ENCODE measurements at regions not wholly inside any gene's neighbourhood (a gene's known extent, or its start where the extent isn't known, plus 50 kb on each side); places are given as distances from the start of the nearest gene placed in this dataset.

DNA sequence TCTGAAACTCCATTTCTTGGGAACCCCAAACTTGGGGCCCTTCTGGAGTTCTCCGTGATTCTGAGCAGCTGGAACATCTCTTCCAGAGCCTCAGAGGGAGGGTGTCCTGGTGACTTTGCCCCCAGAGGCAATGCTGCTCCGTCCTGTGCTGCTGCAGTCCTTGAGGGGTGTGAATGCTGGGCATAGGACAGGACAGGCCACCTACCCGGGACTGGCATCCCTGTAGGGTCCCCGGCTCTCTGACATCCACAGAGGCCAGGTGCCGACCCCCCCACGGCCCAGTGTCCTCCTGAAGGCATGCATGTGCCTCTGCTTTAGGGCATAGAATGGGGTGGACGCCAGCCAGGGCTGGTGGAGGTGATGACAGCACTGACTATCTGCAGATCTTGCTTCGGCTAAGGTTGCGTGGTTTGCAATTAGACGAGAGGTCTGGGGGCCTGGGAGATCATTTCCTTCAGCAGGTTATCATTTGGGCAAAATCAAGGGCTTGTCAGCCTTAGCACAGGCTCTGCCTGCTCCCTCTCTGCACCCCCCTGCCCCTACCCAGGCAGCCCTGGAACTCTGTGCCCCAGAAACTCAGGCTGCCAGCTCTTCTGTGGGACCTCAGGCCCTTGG, 136.9 kb upstream of the GPR26 start:
- no peak for DNase-seq
- Histone ChIP-seq H3K36me3 (no peaks in the 10 kb centered on the region), H3K27ac (no peak overlapping the region), H3K4me3 (no peak overlapping the region), H3K9me3 (peaks cover 0 to 14% (median 0%) of the 10 kb centered on the region in 4 donors), H3K4me1 (no peaks in the 10 kb centered on the region), H3K27me3 (peaks cover 0 to 6% (median 0%) of the 10 kb centered on the region in 3 donors)
- WGBS, 5 donors: 56 to 93% (median 65%) methylated on average over 2 to 10 of the region's 10 CpGs
- TF ChIP-seq POLR2A (IDR thresholded peaks at IDR 0.05) (no peak), POLR2AphosphoS5 (IDR thresholded peaks at IDR 0.05) (no peak), EP300 (IDR thresholded peaks at IDR 0.05) (no peak), CTCF (IDR thresholded peaks at IDR 0.05) (no peak)
- intact Hi-C loops (cut with DNase I; ENCODE audit: low total_unique reads): no loop called here

- WGBS, 5 donors: 66 to 79% (median 67%) methylated on average over 7 to 9 of the region's 9 CpGs
- intact Hi-C loops (cut with DNase I; ENCODE audit: low total_unique reads): no loop called here
These were observed 135.8 kb upstream of the GPR26 start for GRCh38 chr10:123530166-123530870.

DNA sequence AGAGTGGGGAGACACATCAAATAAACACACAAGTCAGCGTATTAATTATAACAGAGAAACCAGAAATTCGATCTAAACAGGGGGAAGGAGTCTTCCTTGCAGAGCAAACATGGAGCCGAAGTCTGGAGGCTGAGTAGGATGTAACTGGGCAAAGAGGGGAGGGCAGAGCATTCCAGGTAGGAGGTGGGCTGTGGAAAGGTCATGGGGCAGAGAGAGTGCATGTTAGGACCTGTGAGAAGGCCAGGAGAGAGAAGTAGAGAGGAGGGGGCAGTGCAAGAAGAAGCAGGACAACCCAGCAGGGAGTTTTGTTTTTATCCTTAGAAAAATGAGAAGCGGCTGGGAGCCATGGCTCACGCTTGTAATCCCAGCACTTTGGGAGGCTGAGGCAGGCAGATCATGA, 130.8 kb upstream of the GPR26 start:
- H3K4me3 ChIP-seq: no peak overlapping the region
- TF ChIP-seq EP300 (IDR thresholded peaks at IDR 0.05) (no peak), POLR2A (IDR thresholded peaks at IDR 0.05) (no peak), POLR2AphosphoS5 (IDR thresholded peaks at IDR 0.05) (no peak), CTCF (IDR thresholded peaks at IDR 0.05) (no peak)
- no peak overlapping the region for H3K27ac ChIP-seq
- no peaks in the 10 kb centered on the region for H3K4me1 ChIP-seq
- H3K9me3 ChIP-seq: peaks cover 0 to 14% (median 0%) of the 10 kb centered on the region in 4 donors
- no peaks in the 10 kb centered on the region for H3K27me3 ChIP-seq
- WGBS, 5 donors: 68 to 77% (median 73%) methylated on average over 5 of the region's 5 CpGs
- intact Hi-C loops (cut with DNase I; ENCODE audit: low total_unique reads): no loop called here
- DNase-seq: no peak
- no peaks in the 10 kb centered on the region for H3K36me3 ChIP-seq

More at GRCh38 chr10:123530166-123530870, 135.8 kb upstream of the GPR26 start:
- Histone ChIP-seq H3K36me3 (no peaks in the 10 kb centered on the region), H3K4me3 (no peak overlapping the region), H3K27ac (no peak overlapping the region), H3K9me3 (peaks cover 0 to 14% (median 0%) of the 10 kb centered on the region in 4 donors), H3K4me1 (no peaks in the 10 kb centered on the region), H3K27me3 (peaks cover 0 to 6% (median 0%) of the 10 kb centered on the region in 3 donors)
- TF ChIP-seq POLR2A (IDR thresholded peaks at IDR 0.05) (no peak), EP300 (IDR thresholded peaks at IDR 0.05) (no peak), POLR2AphosphoS5 (IDR thresholded peaks at IDR 0.05) (no peak), CTCF (IDR thresholded peaks at IDR 0.05) (no peak)
- DNase-seq: no peak

GRCh38 chr10:123536176-123536845, 129.8 kb upstream of the GPR26 start:
- DNase-seq: no peak
- intact Hi-C loops (cut with DNase I; ENCODE audit: low total_unique reads): no loop called here
- Histone ChIP-seq H3K9me3 (peaks cover 0 to 14% (median 0%) of the 10 kb centered on the region in 4 donors), H3K36me3 (no peaks in the 10 kb centered on the region), H3K4me3 (no peak overlapping the region), H3K27ac (no peak overlapping the region), H3K27me3 (no peaks in the 10 kb centered on the region), H3K4me1 (no peaks in the 10 kb centered on the region)
- WGBS, 5 donors: 68 to 80% (median 71%) methylated on average over 6 of the region's 6 CpGs
- TF ChIP-seq POLR2AphosphoS5 (IDR thresholded peaks at IDR 0.05) (no peak), POLR2A (IDR thresholded peaks at IDR 0.05) (no peak), CTCF (IDR thresholded peaks at IDR 0.05) (no peak), EP300 (IDR thresholded peaks at IDR 0.05) (no peak)

Data from stomach (tissue), 8 donors.